Activated CD4-positive, alpha-beta T cell treated with anti-CD3 and anti-CD28 coated beads, Interleukin-2, amount 50 U/mL, for 24 hours (primary cell): ENCODE measurements at regions not wholly inside any gene's neighbourhood (a gene's known extent, or its start where the extent isn't known, plus 50 kb on each side); places are given as distances from the start of the nearest gene placed in this dataset.
"Not testable (repeated sequence)": the region's sequence is repeated elsewhere in the genome, so short reads cannot be mapped to it uniquely, and the experiment has no call there.

Experiments used
- DNase-seq, 2 donors: peaks; one replicate each; pipeline ENCODE4 v3.0.0-alpha.2; 2020; ENCODE audit warnings: low read depth in 1 of 2, low spot score in 1 of 2

DNA sequence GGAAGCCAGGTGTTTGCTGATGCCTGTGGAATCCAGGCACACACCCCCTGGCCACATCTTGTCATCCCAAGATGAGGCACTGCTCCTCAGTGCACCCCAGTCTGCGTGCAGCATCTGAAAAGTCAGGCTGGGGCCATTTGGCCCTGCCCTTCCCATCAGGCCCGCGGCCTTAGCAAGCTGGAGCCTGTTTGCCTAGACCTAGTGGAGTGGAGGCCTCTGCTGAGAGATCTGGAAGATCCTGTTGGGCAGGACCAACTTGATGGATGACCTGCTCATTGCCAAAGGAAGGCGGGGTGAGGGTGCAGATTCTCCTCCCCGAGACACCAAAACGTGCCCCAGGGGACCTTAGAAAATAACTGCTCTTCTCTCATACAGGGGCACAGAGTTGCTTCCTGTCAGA lies 220.2 kb downstream of the SHQ1 start:
- no peak for DNase-seq

- DNase-seq: no peak
These were observed 221.0 kb downstream of the SHQ1 start for GRCh38 chr3:72627271-72627670.

- no peak for DNase-seq
These were observed 222.5 kb downstream of the SHQ1 start for GRCh38 chr3:72625602-72626337.

DNA sequence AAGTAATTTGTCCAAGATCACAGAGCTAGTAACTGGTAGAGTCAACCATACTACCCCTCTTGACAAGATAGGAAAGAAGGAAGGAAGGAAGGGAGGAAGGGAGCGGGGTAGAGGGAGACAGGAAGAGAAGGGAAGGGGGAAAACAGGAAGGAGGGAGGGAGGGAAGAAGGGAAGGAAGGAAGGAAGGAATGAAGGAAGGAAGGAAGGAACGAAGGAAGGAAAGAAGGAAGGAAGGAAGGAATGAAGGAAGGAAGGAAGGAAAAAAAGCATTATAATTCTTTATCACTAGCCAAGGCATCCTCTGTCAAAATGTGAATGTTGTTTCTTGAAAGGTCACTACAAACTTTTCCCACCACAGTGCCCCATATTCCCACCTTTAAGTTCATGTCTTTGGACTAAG lies 223.6 kb downstream of the SHQ1 start:
- no peak for DNase-seq

DNA sequence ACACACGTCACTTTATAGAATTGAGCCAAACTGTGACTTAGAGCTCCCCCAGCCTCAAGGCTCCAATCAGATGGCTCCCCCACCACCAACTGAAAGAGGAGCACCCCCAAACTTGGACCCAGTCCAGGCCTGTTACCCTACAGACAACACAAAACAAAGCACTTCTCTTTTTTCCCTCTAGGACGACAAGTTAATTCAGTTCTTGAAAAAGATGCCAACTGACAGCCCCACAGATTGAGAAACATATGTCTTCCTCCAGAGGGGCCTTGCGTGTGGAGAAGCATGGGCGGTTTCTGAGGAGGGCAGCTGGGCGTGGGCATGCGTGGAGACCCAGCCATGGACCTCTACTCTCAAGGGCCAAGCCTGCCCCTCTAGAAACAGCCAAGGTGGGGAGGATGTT lies 229.5 kb downstream of the SHQ1 start:
- DNase-seq: no peak

- DNase-seq: no peak
These were observed 230.7 kb downstream of the SHQ1 start for GRCh38 chr3:72617424-72618024.

DNA sequence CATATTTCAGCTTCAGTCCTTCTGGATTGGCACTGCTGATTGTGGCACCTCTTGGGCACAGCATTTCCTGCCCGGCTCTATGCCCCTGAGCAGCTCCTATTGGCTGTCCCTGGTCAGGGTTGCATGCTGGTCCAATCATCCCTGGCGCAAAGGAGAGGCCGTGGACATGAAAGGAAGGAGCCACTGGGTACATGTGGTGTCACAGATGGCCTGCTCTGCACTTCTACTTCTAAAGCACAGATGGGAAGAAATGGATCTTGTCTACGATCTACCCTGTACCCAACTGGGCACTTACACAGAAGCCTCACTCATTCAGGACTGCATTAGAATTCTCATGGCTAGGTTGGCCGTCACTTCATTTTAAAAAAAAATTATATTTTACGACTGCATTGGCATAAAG lies 232.5 kb downstream of the SHQ1 start:
- no peak for DNase-seq

- DNase-seq: no peak
These were observed 233.1 kb downstream of the SHQ1 start for GRCh38 chr3:72615182-72615581.

- no peak for DNase-seq
These were observed 233.7 kb downstream of the SHQ1 start for GRCh38 chr3:72614394-72615074.

DNA sequence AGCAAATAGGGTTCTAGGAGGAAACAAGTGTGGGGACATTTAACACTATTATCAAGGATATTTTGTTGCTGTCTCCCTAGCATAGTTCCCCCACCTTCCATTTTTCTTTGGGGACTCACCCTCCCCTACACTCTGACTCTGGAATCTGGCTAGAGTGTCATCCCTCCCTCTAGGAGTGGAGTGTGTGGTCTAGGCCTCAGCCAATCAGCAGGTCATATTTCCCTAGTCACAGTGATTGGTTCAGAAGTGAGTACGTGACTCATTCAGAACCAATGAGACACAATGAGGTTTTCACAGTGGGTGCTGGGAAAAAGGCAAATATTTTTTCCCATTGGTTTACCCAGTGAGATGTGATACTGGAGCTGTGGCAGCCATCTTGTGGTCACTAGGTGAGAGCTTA lies 234.4 kb downstream of the SHQ1 start:
- DNase-seq: no peak

- DNase-seq: not testable (repeated sequence)
These were observed 239.1 kb downstream of the SHQ1 start for GRCh38 chr3:72609114-72609513.

DNA sequence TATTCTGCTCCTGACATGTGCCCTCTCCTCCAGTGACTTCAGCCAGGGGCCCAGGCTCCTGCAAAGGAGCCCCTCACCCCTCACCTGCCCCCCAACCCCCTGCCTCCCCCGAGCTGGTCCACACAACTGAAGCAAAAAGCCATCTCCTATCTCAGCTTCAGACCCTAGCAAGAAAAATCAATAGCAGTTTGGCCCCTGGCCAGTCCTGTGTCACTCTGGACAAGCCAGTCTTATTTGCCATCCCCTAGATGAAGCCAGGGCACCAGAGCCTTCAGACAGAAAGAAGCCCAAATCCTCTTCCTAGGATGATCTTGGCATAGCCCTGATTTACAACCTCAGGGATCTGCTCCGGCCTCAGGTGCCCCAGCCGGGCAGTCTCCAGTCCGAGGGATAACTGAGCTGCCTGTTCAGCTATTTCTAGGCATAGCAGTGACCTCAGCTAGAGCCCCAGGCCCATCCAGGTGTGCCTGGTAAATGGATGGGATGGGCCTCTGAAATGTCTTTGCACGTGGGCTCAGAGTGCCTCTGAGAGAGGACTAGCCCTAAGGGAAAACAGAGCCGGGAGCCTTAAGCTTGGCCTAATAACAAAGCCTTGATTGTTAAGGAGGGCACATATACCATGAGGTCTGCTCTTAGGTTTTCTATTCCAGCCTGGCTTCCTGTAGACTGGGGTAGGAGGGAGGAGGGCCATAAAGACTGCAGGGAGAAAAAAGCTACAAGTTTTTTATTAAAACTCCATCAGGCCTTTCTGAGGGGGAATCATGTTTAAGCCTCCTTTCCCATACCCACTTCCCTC lies 242.0 kb downstream of the SHQ1 start:
- no peak for DNase-seq

DNA sequence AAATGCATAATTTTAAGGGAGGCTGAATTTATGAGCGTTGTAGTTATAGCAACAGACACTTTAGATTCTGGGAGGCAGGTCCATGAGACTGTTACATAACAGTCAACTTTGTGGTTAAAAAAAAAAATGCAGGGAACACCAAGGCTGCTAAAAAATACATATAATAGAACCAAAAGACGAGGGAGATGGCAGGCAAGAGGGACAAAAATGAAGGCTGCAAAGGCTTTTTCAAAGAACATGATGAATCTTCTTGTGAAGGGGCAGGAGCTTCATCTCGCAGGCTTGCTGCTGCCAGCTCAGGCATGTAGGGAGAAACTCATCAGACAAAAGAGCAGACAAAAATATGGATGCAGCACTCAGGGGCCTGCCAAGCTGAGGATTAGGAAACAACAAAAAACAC lies 243.9 kb downstream of the SHQ1 start:
- no peak for DNase-seq

GRCh38 chr3:72601983-72602750 lies 246.1 kb downstream of the SHQ1 start:
- DNase-seq: no peak

DNA sequence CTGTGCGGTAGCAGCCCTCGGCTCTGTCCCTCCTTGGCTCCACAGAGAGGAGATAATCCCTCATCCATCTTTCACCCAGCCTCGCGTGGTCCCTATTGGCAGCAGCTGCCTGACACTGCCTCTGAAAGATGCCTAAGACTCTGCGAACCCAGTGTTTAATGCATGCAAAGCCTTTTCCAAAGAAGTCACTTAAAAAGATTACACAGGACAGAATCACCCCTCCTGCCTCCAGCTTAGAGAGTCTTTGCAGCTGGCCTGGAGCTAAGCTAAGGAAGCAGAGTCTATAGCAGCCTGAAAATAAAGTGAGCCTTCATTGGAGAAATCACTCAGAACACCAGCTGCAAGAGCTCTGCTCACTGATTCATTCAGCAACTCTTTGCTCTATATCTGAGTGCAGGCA lies 247.2 kb downstream of the SHQ1 start:
- DNase-seq: no peak

- DNase-seq: no peak
These were observed 250.5 kb downstream of the SHQ1 start for GRCh38 chr3:72597756-72598195.

GRCh38 chr3:72597043-72597442 lies 251.2 kb downstream of the SHQ1 start:
- DNase-seq: no peak

DNA sequence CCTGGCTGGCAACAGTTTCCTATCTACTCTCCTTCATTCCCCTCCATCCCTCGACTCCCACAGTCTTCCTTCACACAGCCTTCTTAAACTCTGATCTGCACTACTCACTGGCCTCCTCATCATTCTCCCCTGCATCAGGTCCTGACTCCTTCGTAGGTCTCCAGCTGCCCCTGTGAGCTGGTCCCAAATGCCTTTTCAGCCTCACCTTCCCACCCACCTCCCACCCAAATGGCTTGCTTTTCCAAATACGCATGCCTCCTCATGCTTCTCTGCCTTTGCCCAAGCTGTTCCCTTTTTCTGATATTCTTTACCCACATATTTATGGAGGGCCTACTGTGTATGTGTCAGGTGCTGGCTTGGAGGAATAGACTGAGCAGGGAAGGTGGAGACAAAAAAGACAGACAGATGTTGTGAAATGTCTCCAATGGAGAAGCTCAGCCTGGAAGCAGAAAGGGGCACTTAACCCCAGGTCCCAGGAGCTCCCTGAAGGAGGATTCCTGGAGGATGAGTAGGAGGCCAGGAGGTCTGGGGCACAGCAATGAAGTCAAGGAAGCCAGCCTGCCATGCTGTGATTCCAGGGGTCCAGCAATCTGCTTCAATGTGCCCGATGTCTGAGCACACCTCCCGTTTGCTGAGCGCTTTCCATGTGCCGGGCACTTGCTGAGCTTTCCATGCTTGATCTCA lies 252.2 kb downstream of the SHQ1 start:
- DNase-seq: no peak

DNA sequence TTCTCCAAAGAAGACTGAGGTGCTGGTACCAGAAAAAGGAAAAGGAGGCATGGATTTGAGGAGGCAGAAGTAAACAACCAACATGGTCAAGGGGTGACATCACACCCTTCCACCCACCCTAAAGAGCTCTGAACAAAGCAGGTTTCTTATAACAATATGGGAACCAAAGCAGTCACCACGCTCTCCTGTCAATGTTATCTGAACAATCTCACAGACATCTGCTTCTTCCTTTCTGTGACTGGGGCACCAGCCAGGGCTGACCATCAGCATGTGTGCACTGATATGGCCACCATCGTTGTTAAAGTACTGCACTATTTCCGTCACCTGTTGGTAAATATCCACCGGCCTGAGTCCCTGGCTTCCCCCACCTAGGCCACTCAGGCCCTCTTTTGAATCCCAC lies 252.9 kb downstream of the SHQ1 start:
- DNase-seq: no peak

GRCh38 chr3:72594615-72595215 lies 253.5 kb downstream of the SHQ1 start:
- DNase-seq: no peak
